ENCODE measurements at regions not wholly inside any gene's neighbourhood (a gene's known extent, or its start where the extent isn't known, plus 50 kb on each side); places are given as distances from the start of the nearest gene placed in this dataset.

DNA sequence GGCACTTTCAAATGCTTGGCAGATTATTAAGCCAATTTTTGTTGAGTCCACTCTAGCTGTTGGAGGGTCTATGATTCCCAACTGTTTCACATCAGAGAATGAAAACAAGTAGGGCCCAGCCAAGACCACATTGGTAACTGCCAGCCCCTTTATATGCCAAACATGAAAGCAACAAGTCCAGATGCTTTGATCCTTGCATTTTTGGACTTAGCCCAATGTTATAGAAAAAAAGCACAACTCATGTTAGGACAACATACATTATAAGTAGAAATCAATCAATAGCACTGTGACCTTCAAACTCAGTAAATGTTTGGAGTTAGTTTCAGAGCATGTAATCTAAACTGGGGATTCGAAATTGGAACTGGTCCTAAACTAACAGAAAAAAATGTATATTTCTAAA lies 674.7 kb downstream of the MECOM start (continued):
- TF ChIP-seq, protein P1, sequence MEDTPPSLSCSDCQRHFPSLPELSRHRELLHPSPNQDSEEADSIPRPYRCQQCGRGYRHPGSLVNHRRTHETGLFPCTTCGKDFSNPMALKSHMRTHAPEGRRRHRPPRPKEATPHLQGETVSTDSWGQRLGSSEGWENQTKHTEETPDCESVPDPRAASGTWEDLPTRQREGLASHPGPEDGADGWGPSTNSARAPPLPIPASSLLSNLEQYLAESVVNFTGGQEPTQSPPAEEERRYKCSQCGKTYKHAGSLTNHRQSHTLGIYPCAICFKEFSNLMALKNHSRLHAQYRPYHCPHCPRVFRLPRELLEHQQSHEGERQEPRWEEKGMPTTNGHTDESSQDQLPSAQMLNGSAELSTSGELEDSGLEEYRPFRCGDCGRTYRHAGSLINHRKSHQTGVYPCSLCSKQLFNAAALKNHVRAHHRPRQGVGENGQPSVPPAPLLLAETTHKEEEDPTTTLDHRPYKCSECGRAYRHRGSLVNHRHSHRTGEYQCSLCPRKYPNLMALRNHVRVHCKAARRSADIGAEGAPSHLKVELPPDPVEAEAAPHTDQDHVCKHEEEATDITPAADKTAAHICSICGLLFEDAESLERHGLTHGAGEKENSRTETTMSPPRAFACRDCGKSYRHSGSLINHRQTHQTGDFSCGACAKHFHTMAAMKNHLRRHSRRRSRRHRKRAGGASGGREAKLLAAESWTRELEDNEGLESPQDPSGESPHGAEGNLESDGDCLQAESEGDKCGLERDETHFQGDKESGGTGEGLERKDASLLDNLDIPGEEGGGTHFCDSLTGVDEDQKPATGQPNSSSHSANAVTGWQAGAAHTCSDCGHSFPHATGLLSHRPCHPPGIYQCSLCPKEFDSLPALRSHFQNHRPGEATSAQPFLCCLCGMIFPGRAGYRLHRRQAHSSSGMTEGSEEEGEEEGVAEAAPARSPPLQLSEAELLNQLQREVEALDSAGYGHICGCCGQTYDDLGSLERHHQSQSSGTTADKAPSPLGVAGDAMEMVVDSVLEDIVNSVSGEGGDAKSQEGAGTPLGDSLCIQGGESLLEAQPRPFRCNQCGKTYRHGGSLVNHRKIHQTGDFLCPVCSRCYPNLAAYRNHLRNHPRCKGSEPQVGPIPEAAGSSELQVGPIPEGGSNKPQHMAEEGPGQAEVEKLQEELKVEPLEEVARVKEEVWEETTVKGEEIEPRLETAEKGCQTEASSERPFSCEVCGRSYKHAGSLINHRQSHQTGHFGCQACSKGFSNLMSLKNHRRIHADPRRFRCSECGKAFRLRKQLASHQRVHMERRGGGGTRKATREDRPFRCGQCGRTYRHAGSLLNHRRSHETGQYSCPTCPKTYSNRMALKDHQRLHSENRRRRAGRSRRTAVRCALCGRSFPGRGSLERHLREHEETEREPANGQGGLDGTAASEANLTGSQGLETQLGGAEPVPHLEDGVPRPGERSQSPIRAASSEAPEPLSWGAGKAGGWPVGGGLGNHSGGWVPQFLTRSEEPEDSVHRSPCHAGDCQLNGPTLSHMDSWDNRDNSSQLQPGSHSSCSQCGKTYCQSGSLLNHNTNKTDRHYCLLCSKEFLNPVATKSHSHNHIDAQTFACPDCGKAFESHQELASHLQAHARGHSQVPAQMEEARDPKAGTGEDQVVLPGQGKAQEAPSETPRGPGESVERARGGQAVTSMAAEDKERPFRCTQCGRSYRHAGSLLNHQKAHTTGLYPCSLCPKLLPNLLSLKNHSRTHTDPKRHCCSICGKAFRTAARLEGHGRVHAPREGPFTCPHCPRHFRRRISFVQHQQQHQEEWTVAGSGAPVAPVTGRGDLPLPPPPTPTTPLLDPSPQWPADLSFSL (CRISPR knock-in tag; IDR thresholded peaks at IDR 0.05) = no peak
- TF ChIP-seq ZNF224 (CRISPR knock-in tag; IDR thresholded peaks at IDR 0.05) = no peak
- no peak for TF ChIP-seq ZNF569 (CRISPR knock-in tag; IDR thresholded peaks at IDR 0.05; ENCODE audit: borderline replicate concordance)
- TF ChIP-seq YEATS4 (CRISPR knock-in tag; IDR thresholded peaks at IDR 0.05; ENCODE audit: borderline replicate concordance) = no peak
- no peak for TF ChIP-seq HIVEP1 (CRISPR knock-in tag; IDR thresholded peaks at IDR 0.05)
- peak; percentile 95; the same call in 1 of the 2 replicates for TF ChIP-seq EHMT2 (IDR thresholded peaks at IDR 0.05; ENCODE audit: borderline replicate concordance, low read depth, low read length)
- no peak for TF ChIP-seq ZNF562 (CRISPR knock-in tag; IDR thresholded peaks at IDR 0.05; ENCODE audit: borderline replicate concordance)
- no peak for TF ChIP-seq RARG (CRISPR knock-in tag; IDR thresholded peaks at IDR 0.05; ENCODE audit: low read depth)
- TF ChIP-seq ZNF234 (CRISPR knock-in tag; conservative IDR thresholded peaks at IDR 0.05) = no peak
- TF ChIP-seq, protein P2, sequence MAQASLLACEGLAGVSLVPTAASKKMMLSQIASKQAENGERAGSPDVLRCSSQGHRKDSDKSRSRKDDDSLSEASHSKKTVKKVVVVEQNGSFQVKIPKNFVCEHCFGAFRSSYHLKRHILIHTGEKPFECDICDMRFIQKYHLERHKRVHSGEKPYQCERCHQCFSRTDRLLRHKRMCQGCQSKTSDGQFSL (CRISPR knock-in tag; IDR thresholded peaks at IDR 0.05) = no peak
- TF ChIP-seq ZMYM3 (CRISPR knock-in tag; IDR thresholded peaks at IDR 0.05) = peak; percentile 31; the same call in 1 of the 2 replicates
- peak; percentile 89 for TF ChIP-seq FOXA3 (CRISPR knock-in tag; IDR thresholded peaks at IDR 0.05)
- TF ChIP-seq SYNCRIP (IDR thresholded peaks at IDR 0.05; ENCODE audit: insufficient read depth, low read depth, low read length) = no peak
- TF ChIP-seq ZNF556 (CRISPR knock-in tag; IDR thresholded peaks at IDR 0.05; ENCODE audit: borderline replicate concordance) = no peak
- TF ChIP-seq, protein P3, sequence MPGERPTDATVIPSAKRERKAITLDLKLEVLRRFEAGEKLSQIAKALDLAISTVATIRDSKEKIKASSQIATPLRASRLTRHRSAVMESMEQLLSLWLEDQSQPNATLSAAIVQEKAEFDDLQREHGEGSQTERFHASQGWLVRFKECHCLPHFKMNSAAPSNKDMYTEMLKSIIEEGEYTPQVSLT (CRISPR knock-in tag; IDR thresholded peaks at IDR 0.05; ENCODE audit: borderline replicate concordance, low read depth) = no peak
- TF ChIP-seq ZFP41 (CRISPR knock-in tag; IDR thresholded peaks at IDR 0.05; ENCODE audit: borderline replicate concordance) = no peak
- no peak for TF ChIP-seq PAWR (CRISPR knock-in tag; IDR thresholded peaks at IDR 0.05; ENCODE audit: borderline replicate concordance)
- TF ChIP-seq, protein P4, sequence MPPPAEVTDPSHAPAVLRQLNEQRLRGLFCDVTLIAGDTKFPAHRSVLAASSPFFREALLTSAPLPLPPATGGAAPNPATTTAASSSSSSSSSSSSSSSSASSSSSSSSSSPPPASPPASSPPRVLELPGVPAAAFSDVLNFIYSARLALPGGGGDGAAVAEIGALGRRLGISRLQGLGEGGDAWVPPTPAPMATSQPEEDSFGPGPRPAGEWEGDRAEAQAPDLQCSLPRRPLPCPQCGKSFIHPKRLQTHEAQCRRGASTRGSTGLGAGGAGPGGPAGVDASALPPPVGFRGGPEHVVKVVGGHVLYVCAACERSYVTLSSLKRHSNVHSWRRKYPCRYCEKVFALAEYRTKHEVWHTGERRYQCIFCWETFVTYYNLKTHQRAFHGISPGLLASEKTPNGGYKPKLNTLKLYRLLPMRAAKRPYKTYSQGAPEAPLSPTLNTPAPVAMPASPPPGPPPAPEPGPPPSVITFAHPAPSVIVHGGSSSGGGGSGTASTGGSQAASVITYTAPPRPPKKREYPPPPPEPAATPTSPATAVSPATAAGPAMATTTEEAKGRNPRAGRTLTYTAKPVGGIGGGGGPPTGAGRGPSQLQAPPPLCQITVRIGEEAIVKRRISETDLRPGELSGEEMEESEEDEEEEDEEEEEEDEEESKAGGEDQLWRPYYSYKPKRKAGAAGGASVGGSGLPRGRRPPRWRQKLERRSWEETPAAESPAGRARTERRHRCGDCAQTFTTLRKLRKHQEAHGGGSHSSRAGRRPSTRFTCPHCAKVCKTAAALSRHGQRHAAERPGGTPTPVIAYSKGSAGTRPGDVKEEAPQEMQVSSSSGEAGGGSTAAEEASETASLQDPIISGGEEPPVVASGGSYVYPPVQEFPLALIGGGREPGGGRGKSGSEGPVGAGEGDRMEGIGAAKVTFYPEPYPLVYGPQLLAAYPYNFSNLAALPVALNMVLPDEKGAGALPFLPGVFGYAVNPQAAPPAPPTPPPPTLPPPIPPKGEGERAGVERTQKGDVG (CRISPR knock-in tag; IDR thresholded peaks at IDR 0.05; ENCODE audit: borderline replicate concordance) = no peak
